ENCODE measurements at regions not wholly inside any gene's neighbourhood (a gene's known extent, or its start where the extent isn't known, plus 50 kb on each side); places are given as distances from the start of the nearest gene placed in this dataset.

- TF ChIP-seq CTCF (IDR thresholded peaks at IDR 0.05; ENCODE audit: insufficient read depth, low read length, poor library complexity, severe bottlenecking): no peak
- TF ChIP-seq EZH2phosphoT487 (conservative IDR thresholded peaks at IDR 0.05; ENCODE audit: low read length): no peak
Observed at GRCh38 chr10:105953861-105954260, 1210.6 kb downstream of the SORCS1 start.
